Heart left ventricle (tissue), 16 donors: ENCODE measurements at regions not wholly inside any gene's neighbourhood (a gene's known extent, or its start where the extent isn't known, plus 50 kb on each side); places are given as distances from the start of the nearest gene placed in this dataset.

Experiments
- ATAC-seq, 4 donors: fragments of 200-7000 bp; cut with Tn5 transposase; one replicate each; pipeline ENCODE4 v1.9.1; 2020 to 2022; ENCODE audit warnings: moderate library complexity in 4 of 4, mild to moderate bottlenecking in 3 of 4, moderate number of reproducible peaks in 1 of 4
- DNase-seq, 5 donors: peaks; one replicate each; pipeline ENCODE4 v3.0.0-alpha.2; 2020
- H3K27ac ChIP-seq, 12 donors: fragments of 200-600 bp; sonication (generic) in 4 of 12; one replicate each; pipeline versions ENCODE4 v1.5.0 to v1.8.0; 2016 to 2022; ENCODE audit warnings: mild to moderate bottlenecking in 2 of 12
- H3K27me3 ChIP-seq, 9 donors: fragments of 200-600 bp; sonication (generic) in 2 of 9; one replicate each; pipeline versions ENCODE4 v1.5.1 to v1.8.0; 2016 to 2022; ENCODE audit warnings: mild to moderate bottlenecking in 3 of 9
- H3K36me3 ChIP-seq, 9 donors: fragments of 200-600 bp; sonication (generic) in 2 of 9; one replicate each; pipeline versions ENCODE4 v1.5.0 to v1.8.0; 2018 to 2022; ENCODE audit warnings: mild to moderate bottlenecking in 2 of 9
- H3K4me1 ChIP-seq, 12 donors: fragments of 200-600 bp; sonication (generic) in 4 of 12; one replicate each; pipeline versions ENCODE4 v1.5.0 to v1.8.0; 2016 to 2022; ENCODE audit warnings: mild to moderate bottlenecking in 3 of 12
- H3K4me3 ChIP-seq, 12 donors: fragments of 200-600 bp; sonication (generic) in 4 of 12; one replicate each; pipeline versions ENCODE4 v1.5.0 to v1.8.0; 2017 to 2022; ENCODE audit warnings: mild to moderate bottlenecking in 9 of 12, moderate library complexity in 4 of 12
- H3K9me3 ChIP-seq, 12 donors: fragments of 200-600 bp; sonication (generic) in 4 of 12; one replicate each; pipeline versions ENCODE4 v1.5.0 to v1.8.0; 2016 to 2022; ENCODE audit warnings: mild to moderate bottlenecking in 1 of 12
- CTCF ChIP-seq, 12 donors: fragments of 200-600 bp; sonication (generic) in 4 of 12; IDR thresholded peaks; one replicate each; pipeline versions ENCODE4 v1.5.0 to v1.8.0; 2018 to 2022; ENCODE audit warnings: antibody characterized with exemption in 12 of 12, mild to moderate bottlenecking in 5 of 12
- POLR2A ChIP-seq, 2 donors: fragments of 450-650 bp; IDR thresholded peaks; one replicate each; pipeline ENCODE4 v1.6.1; 2017; ENCODE audit warnings: antibody characterized with exemption in 2 of 2, mild to moderate bottlenecking in 2 of 2, moderate library complexity in 2 of 2
- WGBS, 4 donors: extraction: QIAGEN DNeasy Blood & Tissue Kit in 2 of 4; methylation state at CpG; one replicate each; pipeline versions ENCODE4 v1.1.5 to v1.1.7; 2013 to 2018; 5-methylcytosine and 5-hydroxymethylcytosine counted together
- intact Hi-C, 10 donors: fragments of 100-400 bp; cut with DNase I; formaldehyde crosslinking; loops; one replicate each; pipeline versions ENCODE4 v1.11.1 to v1.14.2; 2022
- donor health status: ischemic (EF 13 %, LVEDD 7.1; RV severe dilation, severe dysfunction).
- donor health status: healthy with polysubstance abuse.
- donor health status: DM: no; HTN: yes; CAD: no.
- donor health status: DM: no; HTN: no; CAD: no.
- donor health status: ischemic (EF 25% LVEDD 6.9; RV normal size, moderate dysfunction).
- donor health status: ischemic (EF 25% LVEDD 5.7; RV mildly dilated, moderate dysfunction).
- donor health status: healthy.
- donor health status: DM: yes; HTN: yes; CAD: no.
- donor health status: ischemic (EF 35%, LVEDD 5.7; RV mildly dilated, moderate dysfunction).
- donor health status: nonischemic (EF 11% LVEDD 7.7; RV severe dilation, severe dysfunction).
- donor health status: DM: yes; HTN: yes; CAD: no.
- donor health status: PGD.
- donor health status: ischemic (EF 29% LVEDD 5.4; RV normal size, mild dysfunction).
- donor health status: nonischemic (EF 23%, LVEDD 6.1; RV moderate dilation, normal function).

- no peak for ATAC-seq
Observed at GRCh38 chr15:99481113-99481950, 84.5 kb upstream of the MEF2A start.

GRCh38 chr15:99481951-99482230, 83.9 kb upstream of the MEF2A start:
- no peak overlapping the region for H3K27ac ChIP-seq
- no peaks in the 10 kb centered on the region for H3K36me3 ChIP-seq
- ATAC-seq (no peak), DNase-seq (no peak)
- no peaks in the 10 kb centered on the region for H3K27me3 ChIP-seq
- H3K9me3 ChIP-seq, result no peaks in the 10 kb centered on the region
- H3K4me3 ChIP-seq, result no peak overlapping the region
- 61 to 86% (median 83%) methylated on average over 2 of the region's 2 CpGs for WGBS, 4 donors
- intact Hi-C loops, result loop anchor here in 2 of 10 donors (10.0 kb wide), 2 partner anchors 67 to 197 kb away; no protein-coding TSS in a partner anchor
- no peak for TF ChIP-seq CTCF (IDR thresholded peaks at IDR 0.05)
- no peak for TF ChIP-seq POLR2A (IDR thresholded peaks at IDR 0.05)
- H3K4me1 ChIP-seq, result peaks cover 0 to 35% (median 26%) of the 10 kb centered on the region in 12 donors

More at GRCh38 chr15:99481113-99481950, 84.5 kb upstream of the MEF2A start:
- Histone ChIP-seq H3K27me3 (no peaks in the 10 kb centered on the region), H3K36me3 (no peaks in the 10 kb centered on the region), H3K27ac (no peak overlapping the region), H3K4me1 (peaks cover 0 to 35% (median 26%) of the 10 kb centered on the region in 12 donors), H3K4me3 (no peak overlapping the region), H3K9me3 (no peaks in the 10 kb centered on the region)
- TF ChIP-seq POLR2A (IDR thresholded peaks at IDR 0.05), result no peak
- TF ChIP-seq CTCF (IDR thresholded peaks at IDR 0.05), result no peak
- intact Hi-C loops, result loop anchor here in 2 of 10 donors (10.0 kb wide), 2 partner anchors 67 to 197 kb away; no protein-coding TSS in a partner anchor
- no peak for DNase-seq
- 83 to 91% (median 86%) methylated on average over 8 of the region's 8 CpGs for WGBS, 4 donors

- no peak for TF ChIP-seq CTCF (IDR thresholded peaks at IDR 0.05)
- no peak for TF ChIP-seq POLR2A (IDR thresholded peaks at IDR 0.05)
- Histone ChIP-seq H3K27me3 (no peaks in the 10 kb centered on the region), H3K36me3 (no peaks in the 10 kb centered on the region), H3K4me1 (peaks cover 0 to 34% (median 25%) of the 10 kb centered on the region in 12 donors), H3K27ac (no peak overlapping the region), H3K4me3 (no peak overlapping the region), H3K9me3 (no peaks in the 10 kb centered on the region)
- intact Hi-C loops, result loop anchor here in 2 of 10 donors (10.0 kb wide), 2 partner anchors 68 to 198 kb away; no protein-coding TSS in a partner anchor
- WGBS, 4 donors, result 91 to 100% (median 99%) methylated on average over 4 of the region's 4 CpGs
- DNase-seq (no peak), ATAC-seq (no peak)
Observed at GRCh38 chr15:99482993-99483392, 82.8 kb upstream of the MEF2A start.

- intact Hi-C loops, result loop anchor here in 2 of 10 donors (10.0 kb wide), 2 partner anchors 71 to 201 kb away; no protein-coding TSS in a partner anchor
- Histone ChIP-seq H3K9me3 (no peaks in the 10 kb centered on the region), H3K36me3 (no peaks in the 10 kb centered on the region), H3K27me3 (no peaks in the 10 kb centered on the region), H3K4me3 (peak overlapping the region in 1 of 12 donors; percentile 51), H3K4me1 (peaks cover 0 to 35% (median 27%) of the 10 kb centered on the region in 12 donors), H3K27ac (peak overlapping the region; percentile 7 to 91 (median 82))
- DNase-seq (peak in 1 of 5 donors; percentile 46), ATAC-seq (peak in 2 of 4 donors; percentile 11 to 15)
- no peak for TF ChIP-seq CTCF (IDR thresholded peaks at IDR 0.05)
- WGBS, 4 donors, result 52 to 66% (median 60%) methylated on average over 11 of the region's 11 CpGs
Observed at GRCh38 chr15:99485153-99485961, 80.4 kb upstream of the MEF2A start.
